Neural cell (in vitro differentiated cells): ENCODE measurements at regions not wholly inside any gene's neighbourhood (a gene's known extent, or its start where the extent isn't known, plus 50 kb on each side); places are given as distances from the start of the nearest gene placed in this dataset.

ENCODE experiments used
- H2AFZ ChIP-seq: fragments of 200-600, 300-800 bp; sonication (generic), shearing (Covaris generic); 2 replicates; pipeline ENCODE4 v1.6.0; 2014; ENCODE audit warnings: low read depth, mild to moderate bottlenecking, antibody characterized with exemption, low read length, moderate library complexity
- H3F3A ChIP-seq: fragments of 200-600 bp; shearing (Covaris generic); 2 replicates; pipeline ENCODE4 v1.6.1; 2016; ENCODE audit warnings: mild to moderate bottlenecking, moderate library complexity, mixed read lengths, antibody characterized with exemption, low read length; ENCODE audit not compliant: insufficient read depth, poor library complexity, severe bottlenecking
- H3K27ac ChIP-seq: fragments of 200-600, 300-800 bp; sonication (generic), shearing (Covaris generic); 2 replicates; pipeline ENCODE4 v1.5.1; 2014; ENCODE audit warnings: mild to moderate bottlenecking, low read length, moderate library complexity
- H3K27me3 ChIP-seq: fragments of 300-800, 200-600 bp; sonication (generic), shearing (Covaris generic); 2 replicates; pipeline ENCODE4 v1.6.0; 2014; ENCODE audit warnings: mild to moderate bottlenecking, low read depth, low read length, moderate library complexity; ENCODE audit not compliant: insufficient read depth
- H3K36me3 ChIP-seq: fragments of 300-800, 200-600 bp; sonication (generic), shearing (Covaris generic); 2 replicates; pipeline ENCODE4 v1.5.1; 2014; ENCODE audit warnings: mild to moderate bottlenecking, antibody characterized with exemption, low read length, moderate library complexity; ENCODE audit not compliant: insufficient read depth
- H3K4me2 ChIP-seq: fragments of 300-800, 200-600 bp; sonication (generic), shearing (Covaris generic); 2 replicates; pipeline ENCODE4 v1.6.0; 2014; ENCODE audit warnings: mild to moderate bottlenecking, low read length
- H3K4me3 ChIP-seq: fragments of 300-800, 200-600 bp; sonication (generic), shearing (Covaris generic); 2 replicates; pipeline ENCODE4 v1.5.1; 2014; ENCODE audit warnings: mild to moderate bottlenecking, low read length, moderate library complexity
- H3K79me2 ChIP-seq: fragments of 200-600 bp; shearing (Covaris generic); replicated peaks from 2 replicates; pipeline ENCODE4 v1.6.0; 2014; ENCODE audit warnings: mild to moderate bottlenecking, low read length, moderate library complexity; ENCODE audit not compliant: insufficient read depth
- H3K9ac ChIP-seq: fragments of 300-800, 200-600 bp; sonication (generic), shearing (Covaris generic); 2 replicates; pipeline ENCODE4 v1.6.1; 2016; ENCODE audit warnings: mild to moderate bottlenecking, low read length, mixed read lengths
- H3K9me2 ChIP-seq: fragments of 200-600 bp; shearing (Covaris generic); 2 replicates; pipeline ENCODE4 v1.6.1; 2016; ENCODE audit warnings: mild to moderate bottlenecking, low read length, mixed read lengths; ENCODE audit not compliant: insufficient read depth
- H3K9me3 ChIP-seq: fragments of 200-600, 300-800 bp; sonication (generic), shearing (Covaris generic); 2 replicates; pipeline ENCODE4 v1.6.1; 2016; ENCODE audit warnings: mild to moderate bottlenecking, mixed run types, low read length, moderate library complexity, mixed read lengths
- H4K20me1 ChIP-seq: fragments of 200-600 bp; shearing (Covaris generic); 2 replicates; pipeline ENCODE4 v1.6.1; 2016; ENCODE audit warnings: mild to moderate bottlenecking, mixed run types; ENCODE audit not compliant: insufficient read depth
- CTCF ChIP-seq: fragments of 450-650 bp; IDR thresholded peaks from 2 replicates; pipeline ENCODE4 v1.5.1; 2014; ENCODE audit warnings: antibody characterized with exemption, mild to moderate bottlenecking, moderate library complexity; ENCODE audit not compliant: poor library complexity, severe bottlenecking
- EP300 ChIP-seq: fragments of 450-650 bp; conservative IDR thresholded peaks from 2 replicates; pipeline ENCODE4 v1.6.1; 2014; ENCODE audit warnings: antibody characterized with exemption, mild to moderate bottlenecking, moderate library complexity; ENCODE audit not compliant: poor library complexity, severe bottlenecking
- EZH2 ChIP-seq: fragments of 200-600, 300-800 bp; shearing (Covaris generic), sonication (generic); IDR thresholded peaks from 2 replicates; pipeline ENCODE4 v1.6.1; 2014; ENCODE audit warnings: antibody characterized with exemption, low read length, borderline replicate concordance, mild to moderate bottlenecking; ENCODE audit not compliant: insufficient read depth, poor library complexity, severe bottlenecking
- MXI1 ChIP-seq: fragments of 450-650 bp; conservative IDR thresholded peaks from 2 replicates; pipeline ENCODE4 v1.6.1; 2014; ENCODE audit warnings: antibody characterized with exemption, mild to moderate bottlenecking; ENCODE audit not compliant: poor library complexity, severe bottlenecking
- POLR2AphosphoS5 ChIP-seq: IDR thresholded peaks from 2 replicates; pipeline ENCODE4 v1.6.1; 2012
- RAD21 ChIP-seq: fragments of 450-650 bp; conservative IDR thresholded peaks from 2 replicates; pipeline ENCODE4 v1.6.1; 2014; ENCODE audit warnings: antibody characterized with exemption, mild to moderate bottlenecking, moderate library complexity
- REST ChIP-seq: IDR thresholded peaks from 2 replicates; pipeline ENCODE4 v1.6.1; 2012; ENCODE audit warnings: borderline replicate concordance
- SMC3 ChIP-seq: fragments of 450-650 bp; conservative IDR thresholded peaks from 2 replicates; pipeline ENCODE4 v1.6.1; 2014; ENCODE audit warnings: antibody characterized with exemption, mild to moderate bottlenecking, moderate library complexity; ENCODE audit not compliant: poor library complexity
- TAF1 ChIP-seq: IDR thresholded peaks from 2 replicates; pipeline ENCODE4 v1.6.1; 2012; ENCODE audit warnings: low read depth

GRCh38 chr9:13879981-13880380 is 434.0 kb downstream of the NFIB start:
- no peaks in the 10 kb centered on the region for H3F3A ChIP-seq
- H3K36me3 ChIP-seq: no peaks in the 10 kb centered on the region
- no peak overlapping the region for H3K9ac ChIP-seq
- no peaks in the 10 kb centered on the region for H3K9me2 ChIP-seq
- no peak for TF ChIP-seq REST
- no peak for TF ChIP-seq SMC3
- no peak for TF ChIP-seq MXI1
- no peak for TF ChIP-seq RAD21
- no peak for TF ChIP-seq EP300
- H3K9me3 ChIP-seq: no peaks in the 10 kb centered on the region
- H3K4me3 ChIP-seq: no peak overlapping the region
- H2AFZ ChIP-seq: no peak overlapping the region
- H3K4me2 ChIP-seq: no peak overlapping the region
- H4K20me1 ChIP-seq: no peaks in the 10 kb centered on the region
- no peaks in the 10 kb centered on the region for H3K79me2 ChIP-seq
- H3K27me3 ChIP-seq: no peaks in the 10 kb centered on the region
- H3K27ac ChIP-seq: no peak overlapping the region

GRCh38 chr9:13879011-13879410 is 434.9 kb downstream of the NFIB start:
- Histone ChIP-seq H4K20me1 (no peaks in the 10 kb centered on the region), H3K79me2 (no peaks in the 10 kb centered on the region), H3K9me3 (no peaks in the 10 kb centered on the region), H3K4me2 (no peak overlapping the region), H3F3A (no peaks in the 10 kb centered on the region), H3K27me3 (no peaks in the 10 kb centered on the region), H3K9me2 (no peaks in the 10 kb centered on the region), H3K4me3 (no peak overlapping the region), H3K9ac (no peak overlapping the region), H2AFZ (no peak overlapping the region), H3K36me3 (no peaks in the 10 kb centered on the region), H3K27ac (no peak overlapping the region)
- TF ChIP-seq MXI1 (no peak), CTCF (no peak), REST (no peak), EZH2 (no peak), SMC3 (no peak), TAF1 (no peak), POLR2AphosphoS5 (no peak), RAD21 (no peak), EP300 (no peak)
